SU-DHL-6 (cell line): ENCODE measurements at regions not wholly inside any gene's neighbourhood (a gene's known extent, or its start where the extent isn't known, plus 50 kb on each side); places are given as distances from the start of the nearest gene placed in this dataset.

Experiments
- EZH2phosphoT487 ChIP-seq: fragments of 200-600 bp; sonication (generic), shearing (Covaris generic); conservative IDR thresholded peaks from 2 replicates; pipeline ENCODE4 v1.6.1; 2018; ENCODE audit warnings: mild to moderate bottlenecking, antibody characterized with exemption, low read length, moderate library complexity, mixed read lengths
- TF ChIP-seq, protein P1 (sequence below): fragments of 200-600 bp; sonication (generic); IDR thresholded peaks from one replicate; pipeline ENCODE4 v1.5.1; 2017; ENCODE audit warnings: antibody characterized with exemption, mild to moderate bottlenecking, low read length, moderate library complexity; ENCODE audit not compliant: insufficient read depth, poor library complexity, severe bottlenecking

- no peak for TF ChIP-seq EZH2phosphoT487
- TF ChIP-seq, protein P1, sequence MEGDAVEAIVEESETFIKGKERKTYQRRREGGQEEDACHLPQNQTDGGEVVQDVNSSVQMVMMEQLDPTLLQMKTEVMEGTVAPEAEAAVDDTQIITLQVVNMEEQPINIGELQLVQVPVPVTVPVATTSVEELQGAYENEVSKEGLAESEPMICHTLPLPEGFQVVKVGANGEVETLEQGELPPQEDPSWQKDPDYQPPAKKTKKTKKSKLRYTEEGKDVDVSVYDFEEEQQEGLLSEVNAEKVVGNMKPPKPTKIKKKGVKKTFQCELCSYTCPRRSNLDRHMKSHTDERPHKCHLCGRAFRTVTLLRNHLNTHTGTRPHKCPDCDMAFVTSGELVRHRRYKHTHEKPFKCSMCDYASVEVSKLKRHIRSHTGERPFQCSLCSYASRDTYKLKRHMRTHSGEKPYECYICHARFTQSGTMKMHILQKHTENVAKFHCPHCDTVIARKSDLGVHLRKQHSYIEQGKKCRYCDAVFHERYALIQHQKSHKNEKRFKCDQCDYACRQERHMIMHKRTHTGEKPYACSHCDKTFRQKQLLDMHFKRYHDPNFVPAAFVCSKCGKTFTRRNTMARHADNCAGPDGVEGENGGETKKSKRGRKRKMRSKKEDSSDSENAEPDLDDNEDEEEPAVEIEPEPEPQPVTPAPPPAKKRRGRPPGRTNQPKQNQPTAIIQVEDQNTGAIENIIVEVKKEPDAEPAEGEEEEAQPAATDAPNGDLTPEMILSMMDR = no peak
Observed at GRCh38 chr6:44531442-44532015, 144.0 kb downstream of the CDC5L start.
